ENCODE measurements at regions not wholly inside any gene's neighbourhood (a gene's known extent, or its start where the extent isn't known, plus 50 kb on each side); places are given as distances from the start of the nearest gene placed in this dataset.

- Mint-ChIP-seq H3K4me3 (no peak overlapping the region), H3K27ac (peak overlapping the region; percentile 62), H3K4me1 (peaks cover 21% of the 10 kb centered on the region), H3K36me3 (no peaks in the 10 kb centered on the region), H3K27me3 (no peaks in the 10 kb centered on the region), H3K9me3 (peaks cover 4% of the 10 kb centered on the region)
- DNase-seq, result no peak
- CTCF ChIA-PET, result no interaction called here
These were observed 256.2 kb downstream of the AEBP2 start for GRCh38 chr12:19695244-19696098.

DNA sequence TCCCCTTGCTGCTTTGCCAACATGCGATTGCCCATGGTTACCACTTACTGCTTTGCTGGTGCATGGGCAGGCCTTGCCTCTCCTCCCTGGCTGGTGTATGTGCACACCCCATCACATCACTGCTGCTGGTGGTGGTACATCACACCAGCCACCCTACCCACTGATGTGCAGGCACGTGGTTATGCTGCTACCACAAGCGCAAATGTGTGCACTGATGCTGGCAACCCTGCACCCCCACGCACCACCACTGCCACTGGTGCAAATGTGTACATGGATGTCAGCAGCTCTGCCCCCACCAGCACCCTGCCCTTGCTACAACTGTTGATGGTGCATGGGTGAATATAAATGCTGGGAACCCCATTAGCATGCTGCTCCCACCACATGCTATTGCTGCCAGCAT, 261.7 kb downstream of the AEBP2 start:
- no peak for DNase-seq
- H3K4me3 Mint-ChIP-seq, result no peak overlapping the region
- H3K27ac Mint-ChIP-seq, result no peak overlapping the region
- H3K4me1 Mint-ChIP-seq, result peaks cover 5% of the 10 kb centered on the region
- peaks cover 7% of the 10 kb centered on the region for H3K9me3 Mint-ChIP-seq
- CTCF ChIA-PET, result no interaction called here
- no peaks in the 10 kb centered on the region for H3K27me3 Mint-ChIP-seq
- no peaks in the 10 kb centered on the region for H3K36me3 Mint-ChIP-seq

GRCh38 chr12:19704966-19705365, 265.7 kb downstream of the AEBP2 start:
- H3K27ac Mint-ChIP-seq, result no peak overlapping the region
- no peak for DNase-seq
- no peaks in the 10 kb centered on the region for H3K27me3 Mint-ChIP-seq
- peaks cover 14% of the 10 kb centered on the region for H3K9me3 Mint-ChIP-seq
- no peak overlapping the region for H3K4me3 Mint-ChIP-seq
- H3K36me3 Mint-ChIP-seq, result no peaks in the 10 kb centered on the region
- CTCF ChIA-PET, result no interaction called here
- no peaks in the 10 kb centered on the region for H3K4me1 Mint-ChIP-seq

DNA sequence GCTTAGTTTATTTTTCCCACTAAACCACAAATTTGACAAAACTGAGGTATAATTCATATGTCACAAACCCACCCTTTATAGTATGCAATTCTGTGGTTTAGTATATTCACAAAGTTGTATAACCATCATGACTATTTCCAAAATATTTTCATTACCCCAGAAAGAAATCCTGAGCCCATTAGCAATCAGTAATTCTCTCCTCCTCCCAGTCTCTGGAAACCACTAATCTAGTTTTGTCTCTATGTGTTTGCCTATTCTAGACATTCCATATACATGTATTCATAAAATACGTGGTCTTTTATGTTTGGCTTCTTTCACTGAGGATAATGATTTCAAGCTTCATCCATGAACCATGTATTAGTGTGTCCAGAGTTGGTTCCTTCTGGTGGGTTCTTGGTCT, 267.6 kb downstream of the AEBP2 start:
- CTCF ChIA-PET, result no interaction called here
- H3K9me3 Mint-ChIP-seq, result peaks cover 16% of the 10 kb centered on the region
- H3K27me3 Mint-ChIP-seq, result no peaks in the 10 kb centered on the region
- H3K27ac Mint-ChIP-seq, result no peak overlapping the region
- H3K4me3 Mint-ChIP-seq, result no peak overlapping the region
- H3K36me3 Mint-ChIP-seq, result no peaks in the 10 kb centered on the region
- peaks cover 2% of the 10 kb centered on the region for H3K4me1 Mint-ChIP-seq
- DNase-seq, result no peak

- Mint-ChIP-seq H3K4me1 (peaks cover 2% of the 10 kb centered on the region), H3K27ac (no peak overlapping the region), H3K9me3 (peaks cover 16% of the 10 kb centered on the region), H3K4me3 (no peak overlapping the region), H3K36me3 (no peaks in the 10 kb centered on the region), H3K27me3 (no peaks in the 10 kb centered on the region)
- CTCF ChIA-PET, result no interaction called here
- DNase-seq, result no peak
These were observed 268.7 kb downstream of the AEBP2 start for GRCh38 chr12:19707948-19708409.

- peaks cover 21% of the 10 kb centered on the region for H3K9me3 Mint-ChIP-seq
- CTCF ChIA-PET, result no interaction called here
- DNase-seq, result no peak
- H3K27me3 Mint-ChIP-seq, result no peaks in the 10 kb centered on the region
- H3K36me3 Mint-ChIP-seq, result no peaks in the 10 kb centered on the region
- H3K4me1 Mint-ChIP-seq, result peaks cover 2% of the 10 kb centered on the region
- no peak overlapping the region for H3K4me3 Mint-ChIP-seq
- H3K27ac Mint-ChIP-seq, result no peak overlapping the region
These were observed 270.6 kb downstream of the AEBP2 start for GRCh38 chr12:19709889-19710288.

DNA sequence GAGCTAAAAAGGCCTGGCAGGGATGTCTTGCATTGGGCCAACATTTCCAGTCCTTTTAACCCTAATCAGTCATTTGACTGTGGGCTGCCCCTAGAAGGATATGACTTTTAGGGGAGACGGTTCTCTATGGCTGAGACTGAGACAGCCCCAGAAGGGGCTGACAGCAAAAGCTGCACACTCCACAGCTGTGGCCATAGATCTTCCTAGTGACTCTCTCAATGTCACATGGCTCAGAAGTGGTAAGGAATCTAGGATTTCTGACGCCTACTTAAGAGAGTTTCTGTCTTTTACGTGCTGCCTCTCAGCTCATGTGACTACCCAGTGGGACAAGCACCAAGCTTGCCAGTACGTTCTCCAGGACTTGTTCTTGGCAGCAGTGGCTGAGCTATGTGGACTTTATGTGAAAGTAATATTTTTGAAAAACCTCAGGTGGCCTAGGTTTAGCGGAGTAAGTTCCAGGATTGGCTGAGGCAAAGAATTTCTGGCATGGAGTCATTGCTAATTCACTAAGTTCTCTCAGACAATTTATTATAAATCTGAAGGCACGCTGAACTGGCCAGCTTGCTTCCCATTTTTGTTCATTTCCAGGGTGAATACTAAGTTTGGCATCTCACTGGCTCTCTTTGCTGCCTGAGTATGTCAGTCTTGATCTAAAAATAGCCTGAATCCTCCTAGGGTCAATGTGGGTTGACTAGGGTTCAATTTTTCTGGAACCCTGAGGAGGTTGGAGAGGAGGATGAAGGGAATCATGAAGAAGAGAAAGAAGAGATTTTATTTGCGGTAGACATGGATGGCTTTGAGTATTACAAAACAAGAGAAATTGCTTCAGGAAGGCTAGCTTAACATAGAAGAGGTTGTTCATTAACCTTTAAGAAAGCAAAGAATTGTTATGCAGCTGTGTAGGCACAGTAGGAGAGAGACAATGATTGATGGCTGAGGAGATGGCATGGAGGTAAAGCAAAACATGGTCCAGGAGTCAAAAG, 271.8 kb downstream of the AEBP2 start:
- H3K4me3 Mint-ChIP-seq, result no peak overlapping the region
- DNase-seq, result no peak
- H3K36me3 Mint-ChIP-seq, result no peaks in the 10 kb centered on the region
- no peaks in the 10 kb centered on the region for H3K27me3 Mint-ChIP-seq
- CTCF ChIA-PET, result no interaction called here
- H3K4me1 Mint-ChIP-seq, result peaks cover 2% of the 10 kb centered on the region
- H3K27ac Mint-ChIP-seq, result no peak overlapping the region
- peaks cover 18% of the 10 kb centered on the region for H3K9me3 Mint-ChIP-seq

- DNase-seq, result no peak
- CTCF ChIA-PET, result no interaction called here
- H3K27ac Mint-ChIP-seq, result no peak overlapping the region
- H3K4me1 Mint-ChIP-seq, result peaks cover 2% of the 10 kb centered on the region
- H3K27me3 Mint-ChIP-seq, result no peaks in the 10 kb centered on the region
- H3K4me3 Mint-ChIP-seq, result no peak overlapping the region
- H3K9me3 Mint-ChIP-seq, result peaks cover 14% of the 10 kb centered on the region
- H3K36me3 Mint-ChIP-seq, result no peaks in the 10 kb centered on the region
These were observed 272.7 kb downstream of the AEBP2 start for GRCh38 chr12:19712041-19712440.

- CTCF ChIA-PET, result no interaction called here
- Mint-ChIP-seq H3K27ac (no peak overlapping the region), H3K36me3 (no peaks in the 10 kb centered on the region), H3K4me3 (no peak overlapping the region), H3K9me3 (peaks cover 4% of the 10 kb centered on the region), H3K27me3 (no peaks in the 10 kb centered on the region), H3K4me1 (no peaks in the 10 kb centered on the region)
- no peak for DNase-seq
These were observed 279.1 kb downstream of the AEBP2 start for GRCh38 chr12:19718401-19718800.

DNA sequence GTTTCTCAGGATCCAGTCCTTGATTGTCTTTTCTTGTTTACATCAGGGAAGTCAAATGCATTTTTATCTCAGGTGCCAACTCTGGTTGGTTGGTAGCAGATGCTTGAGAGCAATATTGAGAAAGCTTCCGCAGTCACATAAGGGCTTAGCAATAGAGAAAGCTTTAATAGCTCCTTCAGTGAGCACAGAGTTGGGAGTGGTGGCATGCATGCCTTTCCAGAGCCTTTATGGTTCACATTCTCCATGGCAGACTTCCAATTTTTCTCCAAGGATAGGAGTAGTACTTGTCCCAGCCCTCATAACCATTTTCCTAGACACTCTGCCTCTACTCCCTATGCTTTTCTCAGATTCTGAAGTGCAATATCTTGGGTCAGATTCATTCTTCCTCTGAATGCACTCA, 280.4 kb downstream of the AEBP2 start:
- no peak for DNase-seq
- no peak overlapping the region for H3K27ac Mint-ChIP-seq
- H3K9me3 Mint-ChIP-seq, result peaks cover 2% of the 10 kb centered on the region
- no peaks in the 10 kb centered on the region for H3K36me3 Mint-ChIP-seq
- CTCF ChIA-PET, result no interaction called here
- H3K4me3 Mint-ChIP-seq, result no peak overlapping the region
- H3K4me1 Mint-ChIP-seq, result no peaks in the 10 kb centered on the region
- H3K27me3 Mint-ChIP-seq, result no peaks in the 10 kb centered on the region

GRCh38 chr12:19726122-19726521, 286.8 kb downstream of the AEBP2 start:
- CTCF ChIA-PET, result no interaction called here
- H3K4me3 Mint-ChIP-seq, result no peak overlapping the region
- H3K36me3 Mint-ChIP-seq, result no peaks in the 10 kb centered on the region
- H3K27ac Mint-ChIP-seq, result no peak overlapping the region
- H3K27me3 Mint-ChIP-seq, result no peaks in the 10 kb centered on the region
- peaks cover 6% of the 10 kb centered on the region for H3K9me3 Mint-ChIP-seq
- no peak for DNase-seq
- no peaks in the 10 kb centered on the region for H3K4me1 Mint-ChIP-seq

GRCh38 chr12:19726592-19726991, 287.3 kb downstream of the AEBP2 start:
- no peak for DNase-seq
- Mint-ChIP-seq H3K9me3 (peaks cover 6% of the 10 kb centered on the region), H3K27me3 (no peaks in the 10 kb centered on the region), H3K36me3 (no peaks in the 10 kb centered on the region), H3K4me3 (no peak overlapping the region), H3K27ac (no peak overlapping the region), H3K4me1 (no peaks in the 10 kb centered on the region)
- CTCF ChIA-PET, result interaction anchor here (0.6 kb wide), 1 partner anchor 1385 kb away, joined by 3 read pairs; no protein-coding TSS in a partner anchor

DNA sequence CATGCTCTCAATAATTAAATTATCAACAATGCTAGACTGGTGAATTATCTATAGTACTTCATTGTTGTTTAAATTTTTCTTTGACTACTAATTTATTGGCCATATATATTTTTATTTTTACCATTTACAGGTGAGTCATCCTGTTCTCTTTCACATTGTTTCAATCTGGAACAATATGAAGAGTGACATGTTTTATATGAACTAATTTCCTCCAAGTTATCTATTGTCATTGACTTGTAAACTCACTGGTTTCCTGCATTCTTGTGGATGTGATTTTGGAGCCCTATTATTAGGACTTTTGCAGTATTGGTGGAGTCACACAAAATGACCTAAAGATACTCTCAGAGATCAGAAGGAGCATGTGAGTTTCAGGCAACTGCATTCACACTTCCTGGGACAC, 297.7 kb downstream of the AEBP2 start:
- Mint-ChIP-seq H3K4me1 (no peaks in the 10 kb centered on the region), H3K27me3 (no peaks in the 10 kb centered on the region), H3K27ac (no peak overlapping the region), H3K4me3 (no peak overlapping the region), H3K9me3 (peaks cover 5% of the 10 kb centered on the region), H3K36me3 (no peaks in the 10 kb centered on the region)
- CTCF ChIA-PET, result no interaction called here
- no peak for DNase-seq

DNA sequence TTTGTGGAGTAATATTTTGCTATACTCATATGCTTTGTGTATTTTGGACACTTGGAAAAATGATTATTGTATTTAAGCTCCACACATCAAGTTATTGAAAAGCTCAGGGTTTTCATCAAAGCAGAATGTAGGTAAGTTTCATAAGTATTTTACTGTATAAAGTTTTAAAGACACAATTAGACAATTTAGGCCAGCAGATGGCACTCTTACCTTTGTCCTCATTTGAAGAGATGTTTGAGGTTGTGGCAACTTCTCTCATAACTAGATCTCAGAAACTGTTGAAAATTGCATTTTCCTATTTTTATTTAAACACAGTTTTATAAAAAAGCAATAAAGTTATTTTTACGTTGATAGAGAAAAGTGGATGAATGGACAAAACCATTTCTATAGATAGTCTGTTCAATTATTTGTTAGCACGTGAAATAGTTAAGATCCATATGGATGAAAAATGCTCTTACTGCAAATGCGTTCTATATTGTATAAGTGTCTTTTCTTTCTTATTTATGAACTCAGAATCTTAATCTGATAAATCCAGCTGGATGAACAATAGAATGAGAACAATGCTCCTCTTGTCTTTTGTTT, 300.0 kb downstream of the AEBP2 start:
- Mint-ChIP-seq H3K36me3 (no peaks in the 10 kb centered on the region), H3K27me3 (no peaks in the 10 kb centered on the region), H3K4me1 (no peaks in the 10 kb centered on the region), H3K27ac (no peak overlapping the region), H3K9me3 (peaks cover 3% of the 10 kb centered on the region), H3K4me3 (no peak overlapping the region)
- DNase-seq, result peak; percentile 26
- CTCF ChIA-PET, result interaction anchor here (1.0 to 1.3 kb wide), 5 partner anchors 11 to 265 kb away, joined by 3 read pairs; no protein-coding TSS in a partner anchor

Data from activated naive CD4-positive, alpha-beta T cell treated with anti-CD3 and anti-CD28 coated beads, Interleukin-2, amount 10 ng/mL, durations not matched to agents 7 days and 5 days (primary cell).